ENCODE measurements at regions not wholly inside any gene's neighbourhood (a gene's known extent, or its start where the extent isn't known, plus 50 kb on each side); places are given as distances from the start of the nearest gene placed in this dataset.

- H3K9me3 Mint-ChIP-seq, result no peaks in the 10 kb centered on the region
- no peak for DNase-seq (ENCODE audit: extremely low spot score, unreplicated experiment)
- no peaks in the 10 kb centered on the region for H3K36me3 Mint-ChIP-seq
- no peaks in the 10 kb centered on the region for H3K27me3 Mint-ChIP-seq
- TF ChIP-seq, protein P1, sequence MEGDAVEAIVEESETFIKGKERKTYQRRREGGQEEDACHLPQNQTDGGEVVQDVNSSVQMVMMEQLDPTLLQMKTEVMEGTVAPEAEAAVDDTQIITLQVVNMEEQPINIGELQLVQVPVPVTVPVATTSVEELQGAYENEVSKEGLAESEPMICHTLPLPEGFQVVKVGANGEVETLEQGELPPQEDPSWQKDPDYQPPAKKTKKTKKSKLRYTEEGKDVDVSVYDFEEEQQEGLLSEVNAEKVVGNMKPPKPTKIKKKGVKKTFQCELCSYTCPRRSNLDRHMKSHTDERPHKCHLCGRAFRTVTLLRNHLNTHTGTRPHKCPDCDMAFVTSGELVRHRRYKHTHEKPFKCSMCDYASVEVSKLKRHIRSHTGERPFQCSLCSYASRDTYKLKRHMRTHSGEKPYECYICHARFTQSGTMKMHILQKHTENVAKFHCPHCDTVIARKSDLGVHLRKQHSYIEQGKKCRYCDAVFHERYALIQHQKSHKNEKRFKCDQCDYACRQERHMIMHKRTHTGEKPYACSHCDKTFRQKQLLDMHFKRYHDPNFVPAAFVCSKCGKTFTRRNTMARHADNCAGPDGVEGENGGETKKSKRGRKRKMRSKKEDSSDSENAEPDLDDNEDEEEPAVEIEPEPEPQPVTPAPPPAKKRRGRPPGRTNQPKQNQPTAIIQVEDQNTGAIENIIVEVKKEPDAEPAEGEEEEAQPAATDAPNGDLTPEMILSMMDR (conservative IDR thresholded peaks at IDR 0.05), result no peak
- H3K4me1 Mint-ChIP-seq (ENCODE audit: unreplicated experiment), result peaks cover 15% of the 10 kb centered on the region
- no peak overlapping the region for H3K27ac Mint-ChIP-seq
- no peak overlapping the region for H3K4me3 Mint-ChIP-seq
These were observed 53.8 kb upstream of the RANBP3L start for GRCh38 chr5:36355516-36355915.

GRCh38 chr5:36356915-36357314 lies 55.2 kb upstream of the RANBP3L start:
- Mint-ChIP-seq H3K27ac (no peak overlapping the region), H3K36me3 (no peaks in the 10 kb centered on the region), H3K4me1 (ENCODE audit: unreplicated experiment) (peaks cover 16% of the 10 kb centered on the region), H3K27me3 (no peaks in the 10 kb centered on the region), H3K9me3 (no peaks in the 10 kb centered on the region), H3K4me3 (no peak overlapping the region)
- DNase-seq (ENCODE audit: extremely low spot score, unreplicated experiment), result no peak
- TF ChIP-seq, protein P1 (conservative IDR thresholded peaks at IDR 0.05), result no peak

DNA sequence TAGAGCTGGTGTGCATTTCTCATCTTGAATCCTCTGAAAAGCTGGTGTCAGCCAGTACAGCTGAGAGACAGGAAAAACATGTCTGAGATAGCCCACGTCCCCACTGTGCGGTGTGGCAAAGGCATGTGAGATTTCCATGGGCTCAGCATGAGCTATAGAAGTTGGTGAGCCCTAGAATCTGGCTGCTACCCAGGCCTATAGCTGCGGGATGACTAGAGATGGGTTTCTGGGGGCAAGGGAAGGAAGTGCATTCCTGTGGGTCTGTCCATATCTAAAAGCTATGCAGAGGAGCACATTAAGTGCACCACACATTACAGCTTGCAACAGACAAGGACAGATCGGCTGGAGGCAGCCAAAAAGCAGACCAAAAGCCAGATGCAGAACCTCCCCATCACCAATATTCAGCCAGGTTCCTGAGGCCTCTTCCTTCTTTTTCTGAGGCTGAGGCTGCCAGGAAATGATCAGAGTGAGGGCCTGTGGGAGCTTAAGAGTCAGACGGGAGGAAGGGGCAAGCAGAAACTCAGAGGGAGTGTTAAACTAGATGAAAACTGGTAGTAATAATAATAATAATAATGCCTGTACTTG lies 55.8 kb upstream of the RANBP3L start:
- Mint-ChIP-seq H3K27me3 (no peaks in the 10 kb centered on the region), H3K9me3 (no peaks in the 10 kb centered on the region), H3K36me3 (no peaks in the 10 kb centered on the region), H3K4me1 (ENCODE audit: unreplicated experiment) (peaks cover 16% of the 10 kb centered on the region), H3K4me3 (no peak overlapping the region), H3K27ac (no peak overlapping the region)
- TF ChIP-seq, protein P1 (conservative IDR thresholded peaks at IDR 0.05), result no peak
- DNase-seq (ENCODE audit: extremely low spot score, unreplicated experiment), result no peak

GRCh38 chr5:36359267-36359666 lies 57.6 kb upstream of the RANBP3L start:
- Mint-ChIP-seq H3K36me3 (no peaks in the 10 kb centered on the region), H3K9me3 (no peaks in the 10 kb centered on the region), H3K4me3 (no peak overlapping the region), H3K27me3 (no peaks in the 10 kb centered on the region), H3K27ac (no peak overlapping the region), H3K4me1 (ENCODE audit: unreplicated experiment) (peaks cover 21% of the 10 kb centered on the region)
- DNase-seq (ENCODE audit: extremely low spot score, unreplicated experiment), result no peak
- TF ChIP-seq, protein P1 (conservative IDR thresholded peaks at IDR 0.05), result no peak

DNA sequence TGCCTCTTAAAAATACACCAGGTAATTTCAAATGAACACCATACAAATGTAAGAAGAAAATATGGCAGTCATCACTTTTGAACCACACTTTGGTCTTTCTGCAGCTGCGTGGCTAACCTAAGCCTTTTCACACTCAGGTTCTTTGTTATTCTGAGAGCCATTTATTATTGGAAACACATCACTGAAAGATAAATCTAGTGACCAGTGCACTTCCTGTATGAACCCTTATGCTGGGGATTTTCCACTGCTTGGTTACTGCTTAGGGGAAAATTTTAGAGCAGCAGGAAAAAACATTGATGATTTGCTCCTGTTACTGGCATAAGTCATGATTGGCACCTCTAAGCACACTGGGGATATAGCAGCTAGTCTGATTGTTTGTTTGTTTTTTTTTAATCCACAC lies 58.6 kb upstream of the RANBP3L start:
- Mint-ChIP-seq H3K36me3 (no peaks in the 10 kb centered on the region), H3K9me3 (no peaks in the 10 kb centered on the region), H3K27ac (no peak overlapping the region), H3K4me3 (no peak overlapping the region), H3K27me3 (no peaks in the 10 kb centered on the region), H3K4me1 (ENCODE audit: unreplicated experiment) (peaks cover 21% of the 10 kb centered on the region)
- DNase-seq (ENCODE audit: extremely low spot score, unreplicated experiment), result no peak
- TF ChIP-seq, protein P1 (conservative IDR thresholded peaks at IDR 0.05), result no peak

GRCh38 chr5:36363101-36363500 lies 61.4 kb upstream of the RANBP3L start:
- Mint-ChIP-seq H3K4me1 (ENCODE audit: unreplicated experiment) (peaks cover 24% of the 10 kb centered on the region), H3K36me3 (no peaks in the 10 kb centered on the region), H3K27ac (no peak overlapping the region), H3K27me3 (no peaks in the 10 kb centered on the region), H3K9me3 (no peaks in the 10 kb centered on the region), H3K4me3 (no peak overlapping the region)
- no peak for DNase-seq (ENCODE audit: extremely low spot score, unreplicated experiment)
- TF ChIP-seq, protein P1 (conservative IDR thresholded peaks at IDR 0.05), result no peak

Measured in type B pancreatic cell (in vitro differentiated cells).